HG03442 (cell line): ENCODE measurements at regions not wholly inside any gene's neighbourhood (a gene's known extent, or its start where the extent isn't known, plus 50 kb on each side); places are given as distances from the start of the nearest gene placed in this dataset.
"Not testable (repeated sequence)": the region's sequence is repeated elsewhere in the genome, so short reads cannot be mapped to it uniquely, and the experiment has no call there.

Source experiments
- ATAC-seq: cut with Tn5 transposase; IDR thresholded peaks from one replicate; pipeline ENCODE4 v1.9.1; 2021; ENCODE audit warnings: mild to moderate bottlenecking, moderate library complexity; ENCODE audit not compliant: unreplicated experiment

GRCh38 chr2:102871707-102872106, 109.9 kb downstream of the TMEM182 start:
- ATAC-seq: no peak

- no peak for ATAC-seq
Observed at GRCh38 chr2:102872388-102872787, 110.6 kb downstream of the TMEM182 start.

- ATAC-seq: not testable (repeated sequence)
Observed at GRCh38 chr2:102879513-102879912, 117.7 kb downstream of the TMEM182 start.

GRCh38 chr2:102880731-102881130, 118.9 kb downstream of the TMEM182 start:
- no peak for ATAC-seq

- no peak for ATAC-seq
Observed at GRCh38 chr2:102886216-102886893, 124.5 kb downstream of the TMEM182 start.

- no peak for ATAC-seq
Observed at GRCh38 chr2:102888514-102888913, 126.7 kb downstream of the TMEM182 start.

GRCh38 chr2:102891296-102891695, 129.5 kb downstream of the TMEM182 start:
- ATAC-seq: no peak

GRCh38 chr2:102892698-102893310, 131.0 kb downstream of the TMEM182 start:
- ATAC-seq: no peak

GRCh38 chr2:102893870-102894269, 132.0 kb downstream of the TMEM182 start:
- ATAC-seq: no peak

GRCh38 chr2:102895376-102895775, 133.5 kb downstream of the TMEM182 start:
- no peak for ATAC-seq

- not testable (repeated sequence) for ATAC-seq
Observed at GRCh38 chr2:102909240-102909639, 147.4 kb downstream of the TMEM182 start.

GRCh38 chr2:102910724-102911123, 148.9 kb downstream of the TMEM182 start:
- ATAC-seq: no peak

- no peak for ATAC-seq
Observed at GRCh38 chr2:102915128-102915527, 153.3 kb downstream of the TMEM182 start.

GRCh38 chr2:102922321-102922720, 160.5 kb downstream of the TMEM182 start:
- no peak for ATAC-seq

GRCh38 chr2:102925003-102925402, 163.2 kb downstream of the TMEM182 start:
- no peak for ATAC-seq

- no peak for ATAC-seq
Observed at GRCh38 chr2:102927854-102928267, 166.0 kb downstream of the TMEM182 start.

GRCh38 chr2:102929721-102930120, 167.9 kb downstream of the TMEM182 start:
- no peak for ATAC-seq

GRCh38 chr2:102932501-102932900, 170.7 kb downstream of the TMEM182 start:
- no peak for ATAC-seq

- ATAC-seq: no peak
Observed at GRCh38 chr2:102939207-102939606, 177.4 kb downstream of the TMEM182 start.

GRCh38 chr2:102940684-102941083, 178.9 kb downstream of the TMEM182 start:
- ATAC-seq: no peak

GRCh38 chr2:102942107-102942506, 180.3 kb downstream of the TMEM182 start:
- no peak for ATAC-seq

GRCh38 chr2:102943251-102943650, 181.4 kb downstream of the TMEM182 start:
- no peak for ATAC-seq
